ENCODE measurements at regions not wholly inside any gene's neighbourhood (a gene's known extent, or its start where the extent isn't known, plus 50 kb on each side); places are given as distances from the start of the nearest gene placed in this dataset.

GRCh38 chr7:108711611-108712010 is 141.9 kb downstream of the DNAJB9 start (continued):
- no peak for TF ChIP-seq ZNF645 (tag by site-specific recombination; IDR thresholded peaks at IDR 0.05)

GRCh38 chr7:108716783-108717182 is 147.1 kb downstream of the DNAJB9 start:
- TF ChIP-seq PRDM2 (tag by site-specific recombination; IDR thresholded peaks at IDR 0.05; ENCODE audit: borderline replicate concordance) = no peak
- no peak for TF ChIP-seq ZSCAN30 (tag by site-specific recombination; IDR thresholded peaks at IDR 0.05)
- TF ChIP-seq ZNF132 (tag by site-specific recombination; IDR thresholded peaks at IDR 0.05; ENCODE audit: borderline replicate concordance) = no peak
- no peak for TF ChIP-seq ATF2 (tag by site-specific recombination; IDR thresholded peaks at IDR 0.05; ENCODE audit: low read depth)
- TF ChIP-seq ZNF558 (tag by site-specific recombination; IDR thresholded peaks at IDR 0.05) = no peak
- no peak for TF ChIP-seq ZNF221 (tag by site-specific recombination; IDR thresholded peaks at IDR 0.05; ENCODE audit: borderline replicate concordance)
- H3K36me3 ChIP-seq (ENCODE audit: control insufficient read depth in 2 of 2, insufficient read depth in 1 of 2, low read length in 2 of 2) = no peaks in the 10 kb centered on the region
- H3K9me3 ChIP-seq (ENCODE audit: control insufficient read depth, insufficient read depth, low read depth, low read length) = no peaks in the 10 kb centered on the region
- H3K4me3 ChIP-seq (ENCODE audit: low read depth, low read length) = no peak overlapping the region
- no peaks in the 10 kb centered on the region for H3K4me1 ChIP-seq (ENCODE audit: control insufficient read depth, insufficient read depth, low read length)
- ChIA-PET CTCF (interaction anchor here (0.6 kb wide), 1 partner anchor 40 kb away, joined by 3 read pairs; no protein-coding TSS in a partner anchor), POLR2A (no interaction called here)
- no peak overlapping the region for H3K27ac ChIP-seq (ENCODE audit: extremely low read depth, low read depth, low read length)

GRCh38 chr7:108717781-108718180 is 148.1 kb downstream of the DNAJB9 start:
- POLR2A ChIA-PET = no interaction called here
- Histone ChIP-seq H3K4me1 (ENCODE audit: control insufficient read depth, insufficient read depth, low read length) (no peaks in the 10 kb centered on the region), H3K4me3 (ENCODE audit: low read depth, low read length) (no peak overlapping the region), H3K36me3 (ENCODE audit: control insufficient read depth in 2 of 2, insufficient read depth in 1 of 2, low read length in 2 of 2) (no peaks in the 10 kb centered on the region), H3K27ac (ENCODE audit: extremely low read depth, low read depth, low read length) (no peak overlapping the region), H3K9me3 (ENCODE audit: control insufficient read depth, insufficient read depth, low read depth, low read length) (no peaks in the 10 kb centered on the region)
- CTCF ChIA-PET = no interaction called here
- TF ChIP-seq ZNF555 (tag by site-specific recombination; conservative IDR thresholded peaks at IDR 0.05) = no peak
- TF ChIP-seq PRDM1 (tag by site-specific recombination; IDR thresholded peaks at IDR 0.05) = no peak
- no peak for TF ChIP-seq ZNF621 (tag by site-specific recombination; IDR thresholded peaks at IDR 0.05)
- no peak for TF ChIP-seq ZNF521 (tag by site-specific recombination; IDR thresholded peaks at IDR 0.05)
- no peak for TF ChIP-seq REPIN1 (tag by site-specific recombination; IDR thresholded peaks at IDR 0.05; ENCODE audit: low read depth)
- TF ChIP-seq MYNN (tag by site-specific recombination; IDR thresholded peaks at IDR 0.05; ENCODE audit: borderline replicate concordance) = no peak
- no peak for TF ChIP-seq BCL6B (tag by site-specific recombination; IDR thresholded peaks at IDR 0.05)
- no peak for TF ChIP-seq PRDM2 (tag by site-specific recombination; IDR thresholded peaks at IDR 0.05; ENCODE audit: borderline replicate concordance)
- TF ChIP-seq GLI4 (tag by site-specific recombination; IDR thresholded peaks at IDR 0.05) = no peak
